Cardiac septum (tissue), 1 donor: ENCODE measurements at regions not wholly inside any gene's neighbourhood (a gene's known extent, or its start where the extent isn't known, plus 50 kb on each side); places are given as distances from the start of the nearest gene placed in this dataset.
"Not testable (repeated sequence)": the region's sequence is repeated elsewhere in the genome, so short reads cannot be mapped to it uniquely, and the experiment has no call there.

ENCODE experiments used
- DNase-seq: peaks from one replicate; pipeline ENCODE4 v3.0.0-alpha.2; 2020; ENCODE audit warnings: low spot score
- intact Hi-C: fragments of 100-400 bp; cut with DNase I; formaldehyde crosslinking; loops from one replicate; pipeline ENCODE4 v1.14.0; 2022
- donor health status: DM: no; HTN: no; CAD: no.

DNA sequence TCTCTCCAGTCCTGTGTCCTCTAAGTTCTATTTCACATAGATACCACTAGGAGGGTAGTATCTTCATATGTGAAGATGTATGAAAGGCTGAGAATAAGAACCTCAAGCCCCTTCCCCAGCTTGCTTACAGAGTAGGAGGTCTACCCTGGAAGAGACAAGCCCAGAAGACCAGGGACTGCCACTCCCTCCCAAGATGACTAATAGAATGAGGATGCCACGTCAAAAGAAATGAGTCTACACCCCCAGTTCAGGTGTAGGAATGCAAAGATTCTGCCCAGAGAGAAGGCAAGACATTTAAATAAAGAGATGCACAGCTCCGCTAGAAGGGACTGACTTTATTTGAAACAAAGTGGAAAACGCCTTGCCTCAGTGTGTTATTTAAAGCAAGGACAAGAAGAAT lies 1006.0 kb upstream of the USP15 start:
- DNase-seq, result no peak
- intact Hi-C loops, result no loop called here

DNA sequence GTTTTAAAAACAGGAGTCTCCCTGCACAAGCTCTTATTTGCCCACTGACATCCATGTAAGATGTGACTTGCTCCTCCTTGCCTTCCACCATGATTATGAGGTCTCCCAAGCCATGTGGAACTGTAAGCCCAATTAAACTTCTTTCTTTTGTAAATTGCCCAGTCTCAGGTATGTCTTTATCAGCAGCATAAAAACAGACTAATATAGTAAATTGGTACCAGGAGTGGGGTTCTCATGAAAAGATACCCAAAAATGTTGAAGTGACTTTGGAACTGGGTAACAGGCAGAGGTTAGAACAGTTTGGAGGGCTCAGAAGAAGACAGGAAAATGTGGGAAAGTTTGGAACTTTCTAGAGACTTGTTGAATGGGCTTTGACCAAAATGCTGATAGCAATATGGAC lies 995.9 kb upstream of the USP15 start:
- intact Hi-C loops, DNase-seq: not testable (repeated sequence)

DNA sequence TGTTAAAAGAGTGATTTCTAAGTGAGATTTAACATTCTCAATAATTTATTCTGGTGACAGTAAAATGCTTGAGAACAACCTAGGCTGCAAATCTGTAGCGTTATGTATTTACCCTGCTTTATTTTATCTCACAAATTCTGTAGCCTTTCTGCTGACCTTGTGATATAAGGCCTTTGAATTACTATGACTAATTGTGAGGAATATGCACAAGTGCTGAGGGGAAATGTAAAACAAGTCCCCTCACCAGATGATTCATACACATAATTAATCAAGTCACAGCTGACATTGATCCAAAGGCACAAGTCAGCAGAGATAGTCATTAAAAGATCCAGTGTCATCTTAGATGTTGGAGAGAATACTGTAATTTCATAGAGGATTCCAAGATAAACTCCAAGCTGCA lies 992.7 kb upstream of the USP15 start:
- no peak for DNase-seq
- intact Hi-C loops, result no loop called here

DNA sequence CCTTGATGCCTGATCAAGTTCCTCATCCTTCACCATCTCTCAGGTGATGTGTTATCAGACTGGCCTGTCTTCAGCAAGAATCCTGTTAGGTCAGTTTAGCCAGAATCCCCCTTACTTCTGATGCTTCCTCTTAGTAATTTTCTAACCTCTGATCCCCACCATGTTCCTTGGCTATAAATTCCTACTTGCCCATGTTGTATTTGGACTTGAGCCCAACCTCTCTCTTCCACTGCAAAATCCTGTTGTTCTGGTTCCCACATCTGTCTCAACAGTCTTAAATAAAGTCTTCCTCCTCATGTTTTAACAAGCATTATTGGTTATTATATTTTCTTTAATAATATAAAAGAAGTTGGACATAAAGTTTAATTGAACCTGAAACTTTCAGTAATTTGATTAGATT lies 987.8 kb upstream of the USP15 start:
- intact Hi-C loops, result no loop called here
- no peak for DNase-seq

DNA sequence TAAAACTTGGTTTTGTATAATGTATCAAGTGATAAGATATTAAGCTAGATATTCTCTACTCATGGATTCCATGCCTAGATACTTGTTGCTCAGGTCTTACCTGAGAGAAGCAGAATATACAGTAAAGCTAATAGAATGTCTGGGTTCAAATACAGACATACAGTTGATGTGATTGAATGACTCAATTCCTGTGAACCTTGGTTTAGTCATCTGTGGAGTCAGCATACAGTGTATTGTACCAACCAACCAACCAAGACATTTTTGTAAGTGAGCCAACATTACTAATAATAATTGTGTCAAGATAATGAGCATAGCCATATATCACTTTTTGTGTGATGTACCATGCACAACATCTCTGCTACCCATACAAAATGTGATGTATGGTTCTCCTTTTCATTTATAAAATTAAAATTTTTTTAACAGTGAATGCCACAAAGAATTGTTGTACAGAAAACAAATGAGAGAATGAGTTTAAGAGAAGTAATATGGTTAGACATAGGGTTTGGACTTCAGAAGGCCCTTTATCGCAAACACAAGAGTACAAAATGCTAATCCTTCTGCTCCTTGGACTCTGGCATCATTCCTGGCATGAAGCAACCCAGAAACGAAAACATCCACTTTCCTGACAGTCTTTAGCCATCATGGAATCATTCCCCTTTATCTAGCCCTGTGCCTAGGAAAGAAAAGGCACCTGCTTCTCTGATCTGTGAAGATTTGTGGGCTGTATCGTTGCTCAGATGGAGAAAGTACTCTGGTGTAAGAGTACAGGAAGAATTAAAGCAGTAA lies 977.2 kb upstream of the USP15 start:
- intact Hi-C loops, result no loop called here
- DNase-seq, result no peak

DNA sequence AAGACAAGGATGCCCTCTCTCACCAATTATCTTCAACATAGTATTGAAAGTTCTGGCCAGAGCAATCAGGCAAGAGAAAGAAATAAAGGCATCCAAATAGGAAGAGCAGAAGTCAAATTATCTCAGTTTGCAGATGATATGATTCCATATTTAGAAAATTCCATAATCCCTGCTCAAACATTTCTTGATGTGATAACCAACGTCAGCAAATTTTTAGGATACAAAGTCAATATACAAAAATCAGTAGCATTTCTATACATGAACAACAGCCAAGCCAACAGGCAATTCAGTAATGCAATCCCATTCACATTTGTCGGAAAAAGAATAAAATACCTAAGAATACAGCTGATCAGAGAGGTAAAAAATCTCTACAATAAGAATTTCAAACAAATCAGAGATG lies 969.7 kb upstream of the USP15 start:
- intact Hi-C loops, result no loop called here

DNA sequence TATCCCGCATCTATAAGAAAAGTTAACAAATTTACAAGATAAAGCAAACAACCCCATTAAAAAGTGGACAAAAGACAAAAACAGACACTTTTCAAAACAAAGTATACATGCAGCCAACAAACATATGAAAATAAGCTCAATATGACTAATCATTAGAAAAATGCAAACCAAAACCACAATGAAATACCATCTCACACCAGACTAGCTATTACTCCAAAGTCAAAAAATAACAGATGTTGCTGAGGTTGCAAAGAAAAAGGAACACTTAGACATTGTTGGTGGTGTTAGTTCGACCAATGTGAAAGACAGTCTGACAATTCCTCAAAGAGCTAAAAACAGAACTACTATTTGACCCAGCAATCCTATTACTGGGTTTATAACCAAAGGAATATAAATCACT lies 968.6 kb upstream of the USP15 start:
- intact Hi-C loops, result no loop called here
- DNase-seq, result no peak

More for the DNA sequence above, 969.7 kb upstream of the USP15 start:
- no peak for DNase-seq

DNA sequence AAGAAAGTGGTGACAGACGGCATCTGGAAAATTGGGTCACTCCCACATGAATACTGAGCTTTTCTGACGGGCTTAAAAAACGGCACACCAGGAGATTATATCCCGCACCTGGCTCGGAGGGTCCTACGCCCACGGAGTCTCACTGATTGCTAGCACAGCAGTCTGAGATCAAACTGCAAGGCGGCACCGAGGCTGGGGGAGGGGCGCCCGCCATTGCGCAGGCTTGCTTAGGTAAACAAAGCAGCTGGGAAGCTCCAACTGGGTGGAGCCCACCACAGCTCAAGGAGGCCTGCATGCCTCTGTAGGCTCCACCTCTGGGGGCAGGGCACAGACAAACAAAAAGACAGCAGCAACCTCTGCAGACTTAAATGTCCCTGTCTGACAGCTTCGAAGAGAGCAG lies 966.2 kb upstream of the USP15 start:
- intact Hi-C loops, DNase-seq: not testable (repeated sequence)

DNA sequence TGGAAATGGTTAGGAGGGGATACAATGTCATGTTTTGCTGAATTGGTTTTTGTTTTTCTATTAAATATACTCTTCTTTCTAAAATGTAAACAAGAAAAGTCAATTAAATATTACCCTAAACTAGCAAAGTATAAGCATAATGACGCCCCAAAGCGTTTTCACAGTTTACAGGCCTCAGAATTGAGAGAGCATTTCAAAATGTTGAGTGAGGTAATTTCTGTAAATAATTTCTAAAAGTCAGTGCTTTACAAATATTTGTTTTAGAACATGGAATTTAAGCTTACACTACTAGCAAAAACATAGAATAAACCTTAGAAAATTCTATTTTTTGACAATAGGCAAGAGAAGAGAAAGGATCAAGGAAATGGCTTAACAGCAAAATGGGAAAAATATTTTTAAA lies 958.4 kb upstream of the USP15 start:
- intact Hi-C loops, result no loop called here
- DNase-seq, result no peak

DNA sequence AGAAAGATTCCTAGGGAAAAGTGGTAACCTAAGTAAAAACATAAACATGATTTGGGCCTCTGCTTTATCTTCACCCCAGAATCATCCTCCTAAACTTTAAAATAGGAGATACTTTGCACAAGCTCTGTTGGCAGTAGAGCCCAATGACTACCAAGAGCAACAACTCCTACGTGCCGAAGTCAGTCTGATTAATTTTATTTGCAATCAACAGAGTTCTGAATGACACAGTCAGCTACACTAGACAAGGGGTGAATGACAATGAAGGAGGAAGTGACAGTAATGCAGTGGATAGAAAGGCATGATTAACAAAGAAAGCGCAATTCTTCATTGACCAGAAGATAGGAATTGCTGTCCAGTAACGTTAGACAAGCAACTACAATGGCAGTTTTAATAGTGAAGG lies 957.9 kb upstream of the USP15 start:
- DNase-seq, result no peak
- intact Hi-C loops, result no loop called here

DNA sequence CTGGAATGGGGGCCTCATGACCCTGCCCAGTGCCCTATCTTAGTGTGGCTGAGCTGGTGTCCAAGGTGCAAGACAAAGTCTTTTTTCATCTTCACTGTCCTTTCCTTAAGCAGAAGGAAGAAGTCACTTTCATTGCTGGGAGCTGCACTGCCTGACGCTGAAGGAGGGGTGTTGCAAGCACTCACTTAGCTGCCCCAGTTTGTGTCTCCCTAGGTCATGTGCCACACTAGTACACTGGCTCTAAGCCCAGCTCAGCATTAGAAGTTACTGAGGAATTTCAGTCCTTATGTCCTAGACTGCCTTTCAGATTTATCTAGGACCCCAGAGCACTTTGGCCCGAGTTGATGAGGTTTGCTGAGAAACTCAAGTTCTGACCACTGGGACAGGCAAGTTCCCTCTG lies 952.0 kb upstream of the USP15 start:
- intact Hi-C loops, result no loop called here

DNA sequence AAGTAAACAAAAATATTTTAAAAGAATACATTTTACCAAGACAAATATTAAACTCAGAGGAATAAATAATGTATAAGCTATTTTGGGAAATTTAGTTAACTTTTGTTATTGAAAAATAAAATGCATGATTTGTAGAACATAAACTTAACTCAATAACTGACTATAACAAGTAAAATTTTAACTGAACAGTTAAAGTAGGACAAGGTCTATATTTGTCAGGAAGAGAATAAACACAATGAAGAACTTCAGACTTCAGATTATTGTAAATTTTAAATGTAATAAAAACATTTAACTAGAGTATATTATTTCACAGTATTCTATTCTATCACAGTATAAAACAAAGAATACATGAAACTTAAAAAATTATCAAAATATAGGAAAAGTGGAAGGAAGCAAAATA lies 948.8 kb upstream of the USP15 start:
- no peak for DNase-seq
- intact Hi-C loops, result no loop called here

More for the DNA sequence above, 952.0 kb upstream of the USP15 start:
- no peak for DNase-seq

DNA sequence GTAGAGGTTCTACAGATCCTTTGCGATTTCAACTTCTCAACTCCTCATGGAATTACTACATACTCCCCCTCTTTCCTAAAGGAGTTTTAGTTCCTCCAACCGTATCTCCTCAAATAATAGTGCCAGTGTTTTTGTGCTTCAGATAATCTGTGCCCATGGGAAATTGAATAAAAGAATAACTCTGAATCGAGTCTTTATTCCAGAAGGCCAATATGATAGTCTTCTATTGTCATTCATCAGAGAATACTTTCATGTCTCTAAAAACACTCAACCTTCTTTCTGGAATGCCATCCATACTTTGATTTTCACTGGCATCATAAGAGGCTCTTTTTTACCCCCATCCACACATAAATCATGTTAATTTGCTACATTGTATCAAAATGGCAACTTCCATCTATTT lies 911.3 kb upstream of the USP15 start:
- DNase-seq, result no peak
- intact Hi-C loops, result no loop called here

DNA sequence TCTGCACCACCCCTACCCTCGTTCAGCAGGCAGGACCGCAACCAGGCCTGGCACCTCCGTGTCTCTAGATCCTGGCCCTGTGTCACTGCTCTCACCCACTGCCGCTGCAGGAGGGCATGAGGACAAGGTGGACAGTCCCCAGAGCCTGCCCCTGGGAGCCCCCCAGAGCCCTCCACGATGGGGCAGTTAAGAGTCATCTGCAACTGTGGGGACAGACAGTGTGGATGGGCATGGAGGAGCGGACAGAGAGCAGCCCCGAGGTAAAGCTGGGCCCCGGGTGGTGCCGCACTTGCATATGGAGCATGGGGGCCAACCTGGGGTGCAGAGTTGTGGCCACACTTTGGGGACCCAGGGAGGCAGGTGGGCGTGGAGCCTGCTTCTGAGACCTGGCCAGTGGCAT lies 905.1 kb upstream of the USP15 start:
- DNase-seq, result no peak
- intact Hi-C loops, result no loop called here

DNA sequence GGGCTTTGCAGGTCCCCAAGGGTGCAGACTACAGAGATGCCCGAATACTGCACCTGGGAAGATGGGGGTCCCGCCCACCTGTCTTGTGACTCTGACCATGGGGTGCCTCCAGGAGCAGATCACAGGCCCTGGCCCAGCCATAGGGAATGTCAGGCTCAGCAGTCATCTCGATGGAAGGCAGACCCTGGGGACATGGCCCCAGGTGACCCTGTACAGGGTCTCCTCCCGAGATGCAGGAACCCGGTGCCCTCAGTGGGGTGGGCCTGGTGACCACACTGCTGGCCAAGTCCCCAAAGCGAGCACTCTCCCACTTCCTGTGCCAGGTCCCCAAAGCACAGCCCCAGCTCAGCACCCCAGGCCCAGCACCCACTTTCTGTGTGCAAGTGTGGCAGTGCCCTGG lies 903.7 kb upstream of the USP15 start:
- intact Hi-C loops, result no loop called here
- DNase-seq, result no peak

DNA sequence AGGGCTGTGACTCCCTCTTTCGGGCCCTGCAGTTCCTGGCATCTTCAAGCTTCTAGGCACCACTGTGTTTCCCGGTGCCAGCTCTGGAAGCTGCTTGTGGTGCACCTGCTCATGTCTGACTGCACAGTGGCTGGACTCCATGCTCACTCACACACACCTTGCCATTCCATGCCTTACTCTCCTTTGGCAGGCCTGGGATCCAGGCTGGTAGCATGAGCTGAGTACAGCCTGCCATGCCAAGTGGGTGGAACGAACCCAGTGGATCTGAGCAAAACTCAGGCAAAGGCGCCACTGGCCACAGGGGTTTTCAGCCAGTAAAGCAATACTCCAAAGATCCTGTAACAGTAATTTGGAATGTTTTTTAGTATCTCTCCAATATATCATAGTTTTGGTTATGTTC lies 902.7 kb upstream of the USP15 start:
- intact Hi-C loops, result no loop called here
- no peak for DNase-seq

DNA sequence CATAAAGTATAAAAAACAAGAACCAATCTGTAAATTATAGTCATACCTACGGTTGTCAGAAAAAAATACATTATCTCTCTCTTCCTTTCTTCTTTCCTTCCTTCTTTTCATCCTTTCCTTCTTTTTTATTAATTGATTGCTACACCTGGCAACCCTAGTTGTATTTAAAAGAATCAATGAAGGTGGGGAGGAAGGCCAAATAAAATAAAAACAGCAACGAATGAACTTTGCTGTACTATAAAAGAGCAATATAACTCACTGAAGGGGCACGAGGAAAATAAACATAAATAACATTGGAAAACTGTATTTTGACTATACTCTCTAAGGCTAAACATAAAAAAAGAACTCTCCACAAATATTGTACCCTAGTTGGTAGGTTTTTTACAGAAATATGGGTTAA lies 898.2 kb upstream of the USP15 start:
- no peak for DNase-seq
- intact Hi-C loops, result no loop called here

DNA sequence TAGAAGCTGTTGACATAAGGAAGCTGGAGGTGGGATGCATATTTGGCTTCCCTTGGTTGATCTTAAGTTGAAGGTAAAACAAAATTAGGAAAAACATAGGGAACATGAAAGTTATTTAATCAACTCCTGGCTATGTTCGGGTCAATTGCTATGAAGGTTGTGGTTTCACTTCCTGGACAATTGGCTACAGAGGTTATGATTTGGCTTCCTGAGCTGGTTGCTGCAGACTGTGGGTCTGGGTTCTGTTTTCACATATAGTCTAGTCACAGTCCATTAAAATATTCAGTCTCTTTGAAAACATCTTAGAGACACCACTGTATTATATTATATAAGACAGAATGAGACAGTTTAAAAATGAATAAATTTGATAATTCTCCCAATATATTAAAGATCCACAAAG lies 895.2 kb upstream of the USP15 start:
- no peak for DNase-seq
- intact Hi-C loops, result no loop called here

DNA sequence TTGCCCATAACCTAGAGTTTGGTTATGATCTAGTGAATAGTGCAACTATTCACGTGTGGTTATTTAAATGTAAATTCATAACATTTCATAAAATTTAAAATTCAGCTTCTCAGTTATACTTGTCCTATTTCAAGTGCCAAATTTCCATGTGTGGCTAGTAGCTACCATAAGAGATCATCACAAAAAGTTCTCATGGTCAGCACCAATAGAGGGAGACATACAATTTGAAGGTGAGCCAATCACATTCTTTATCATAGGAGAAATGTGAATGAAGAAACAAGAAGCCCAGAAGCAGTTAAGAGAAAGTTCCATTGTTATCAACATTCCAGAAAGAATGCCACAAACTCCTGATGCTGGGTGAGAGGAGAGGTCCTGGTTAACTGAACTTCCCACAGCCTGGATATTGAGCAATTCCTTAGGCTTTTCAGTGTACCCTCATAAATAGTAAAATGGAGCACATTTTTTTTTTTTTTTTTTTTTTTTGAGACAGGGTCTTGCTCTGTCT lies 892.9 kb upstream of the USP15 start:
- DNase-seq, result no peak
- intact Hi-C loops, result no loop called here

DNA sequence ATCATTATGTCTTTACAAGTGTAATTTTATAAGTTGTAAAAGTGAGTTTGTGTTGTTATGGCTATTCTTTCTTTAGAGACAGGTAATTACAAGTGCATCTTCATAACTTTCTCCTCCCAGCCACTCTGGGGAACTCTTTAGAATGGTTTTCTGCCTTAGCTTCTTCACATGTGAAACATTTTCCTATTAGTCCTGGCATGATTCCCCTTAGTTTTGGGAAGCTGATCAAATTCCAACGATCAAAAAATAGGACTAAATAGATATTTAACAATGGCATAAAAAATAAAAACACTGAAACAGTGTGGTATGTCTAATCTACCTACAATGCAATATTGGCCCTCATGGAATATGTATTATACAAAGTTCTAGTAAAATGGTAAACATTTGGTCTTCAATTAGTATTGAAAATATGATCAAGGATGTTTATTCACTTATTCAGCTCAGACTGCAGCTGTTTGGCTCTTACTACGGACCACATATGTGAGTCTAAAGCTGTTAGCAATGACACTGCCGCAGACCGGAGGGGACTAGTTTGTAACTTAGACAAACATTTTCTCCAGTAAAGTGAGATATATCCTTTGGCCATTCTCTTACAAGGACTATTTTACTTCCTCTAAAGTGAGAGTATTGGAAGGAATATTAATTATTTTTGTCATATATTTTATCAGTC lies 890.8 kb upstream of the USP15 start:
- intact Hi-C loops, result no loop called here
- DNase-seq, result no peak

DNA sequence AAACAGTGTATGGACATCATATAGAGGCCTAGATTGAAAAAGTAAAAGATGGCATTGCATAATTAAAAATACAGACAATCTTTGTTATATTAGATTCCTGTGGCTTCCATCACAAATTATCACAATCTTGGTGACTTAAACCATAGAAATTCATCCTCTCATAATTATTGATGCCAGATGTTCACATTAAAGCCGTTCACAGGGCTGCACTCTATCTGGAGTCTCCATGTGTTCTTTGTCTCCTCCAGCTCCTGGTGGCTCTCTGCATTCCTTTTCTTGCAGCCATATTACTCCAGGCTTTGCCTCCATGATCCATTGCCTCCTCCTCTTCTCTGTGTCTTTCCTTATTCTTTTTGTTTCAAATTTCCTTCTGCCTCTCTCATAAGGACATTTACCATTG lies 875.7 kb upstream of the USP15 start:
- intact Hi-C loops, result no loop called here
- DNase-seq, result no peak
